H1 (cell line): ENCODE measurements at regions not wholly inside any gene's neighbourhood (a gene's known extent, or its start where the extent isn't known, plus 50 kb on each side); places are given as distances from the start of the nearest gene placed in this dataset.

ENCODE experiments used
- CTCF ChIA-PET: fragments of 300-600 bp; sonication (Branson Sonifier 250); formaldehyde crosslinking; loops from one replicate; lab custom pipeline; 2021; ENCODE audit not compliant: partially characterized antibody; lab: Charles Lee
- POLR2A ChIA-PET: fragments of 300-600 bp; sonication (Branson Sonifier 250); formaldehyde crosslinking; loops from one replicate; lab custom pipeline; 2021; ENCODE audit warnings: inconsistent platforms; ENCODE audit not compliant: partially characterized antibody; lab: Charles Lee
- DNase-seq, 2 experiments: peaks; one replicate each; pipeline versions ENCODE4 v3.0.0 to v3.0.0-alpha.2; 2010 to 2022; ENCODE audit warnings: low spot score in 2 of 2, low read depth in 1 of 2, mixed read lengths in 1 of 2
- FAIRE-seq: peaks from 2 replicates; lab custom pipeline; 2011; peaks lifted over from hg19 to GRCh38; lab: Jason Lieb, UNC
- H2AFZ ChIP-seq: 2 replicates; pipeline ENCODE4 v1.8.1; 2012; ENCODE audit warnings: low read length, inconsistent platforms
- H2AK5ac ChIP-seq: 2 replicates; pipeline ENCODE4 v1.6.1; 2013; ENCODE audit warnings: low read depth, low read length
- H2BK120ac ChIP-seq: replicated peaks from 2 replicates; pipeline ENCODE3; 2013; ENCODE audit warnings: low read depth, low read length, inconsistent platforms
- H2BK12ac ChIP-seq: 2 replicates; pipeline ENCODE4 v1.6.1; 2013; ENCODE audit warnings: low read depth, low read length
- H2BK15ac ChIP-seq: 2 replicates; pipeline ENCODE4 v1.6.1; 2013; ENCODE audit warnings: low read length
- H2BK20ac ChIP-seq: 2 replicates; pipeline ENCODE4 v1.6.1; 2013; ENCODE audit warnings: low read length
- H2BK5ac ChIP-seq: 2 replicates; pipeline ENCODE4 v1.6.1; 2013; ENCODE audit warnings: low read depth, low read length
- H3K14ac ChIP-seq: 2 replicates; pipeline ENCODE4 v1.6.1; 2013; ENCODE audit warnings: inconsistent platforms; ENCODE audit not compliant: insufficient read length
- H3K18ac ChIP-seq: 2 replicates; pipeline ENCODE4 v1.6.1; 2013; ENCODE audit warnings: low read length; ENCODE audit errors: extremely low read depth
- H3K23ac ChIP-seq: 2 replicates; pipeline ENCODE4 v1.6.1; 2013; ENCODE audit warnings: inconsistent platforms; ENCODE audit not compliant: insufficient read length
- H3K23me2 ChIP-seq: 2 replicates; pipeline ENCODE4 v1.6.1; 2013; ENCODE audit warnings: low read depth, low read length
- H3K27ac ChIP-seq: 2 replicates; pipeline ENCODE4 v1.6.1; 2011; ENCODE audit warnings: low read depth, low read length, inconsistent platforms
- H3K27me3 ChIP-seq, 4 experiments: replicated peaks in 1 of 4; 1 replicate in 1 of 4; 2 replicates in 3 of 4; pipeline versions ENCODE4 v1.6.1 to v1.8.1; 2011 to 2013; ENCODE audit warnings: low read length in 3 of 4, mild to moderate bottlenecking in 3 of 4, inconsistent platforms in 2 of 4, mixed read lengths in 2 of 4, moderate library complexity in 1 of 4; ENCODE audit not compliant: control insufficient read depth in 3 of 4, insufficient read depth in 3 of 4; ENCODE audit errors: extremely low read depth in 1 of 4
- H3K36me3 ChIP-seq, 4 experiments: 2 replicates each; pipeline versions ENCODE4 v1.6.1 to v1.8.1; 2011 to 2013; ENCODE audit warnings: mild to moderate bottlenecking in 4 of 4, low read length in 3 of 4, moderate library complexity in 2 of 4, control low read depth in 1 of 4, inconsistent platforms in 1 of 4; ENCODE audit not compliant: insufficient read depth in 4 of 4, control insufficient read depth in 2 of 4
- H3K4ac ChIP-seq: replicated peaks from 2 replicates; pipeline ENCODE3; 2013; ENCODE audit warnings: low read length, low read depth, mixed read lengths, inconsistent platforms; ENCODE audit not compliant: insufficient read length
- H3K4me1 ChIP-seq, 4 experiments: replicated peaks in 1 of 4; 1 replicate in 1 of 4; 2 replicates in 3 of 4; pipeline versions ENCODE4 v1.6.1 to v1.8.1; 2011 to 2013; ENCODE audit warnings: low read length in 3 of 4, inconsistent platforms in 2 of 4, mixed read lengths in 1 of 4; ENCODE audit not compliant: insufficient read depth in 4 of 4, control insufficient read depth in 3 of 4
- H3K4me2 ChIP-seq, 2 experiments: 2 replicates each; pipeline versions ENCODE4 v1.6.1 to v1.8.1; 2011 to 2013; ENCODE audit warnings: low read depth in 2 of 2, low read length in 2 of 2, control low read depth in 1 of 2, inconsistent platforms in 1 of 2, mild to moderate bottlenecking in 1 of 2; ENCODE audit not compliant: insufficient read depth in 1 of 2
- H3K4me3 ChIP-seq, 4 experiments: fragments of 200-600, 300-600 bp in 1 of 4; sonication (generic), shearing (Covaris generic), sonication (Bioruptor Twin) in 1 of 4; 2 replicates each; pipeline versions ENCODE4 v1.5.1 to v1.8.1; 2011 to 2016; ENCODE audit warnings: low read length in 4 of 4, low read depth in 3 of 4, control low read depth in 2 of 4, inconsistent platforms in 2 of 4, mild to moderate bottlenecking in 2 of 4, mixed read lengths in 1 of 4, moderate library complexity in 1 of 4; ENCODE audit not compliant: insufficient read depth in 2 of 4; ENCODE audit errors: extremely low read depth in 1 of 4
- H3K56ac ChIP-seq: replicated peaks from 2 replicates; pipeline ENCODE3; 2013; ENCODE audit warnings: low read depth, mild to moderate bottlenecking, mixed read lengths, low read length, inconsistent platforms; ENCODE audit not compliant: insufficient read length
- H3K79me1 ChIP-seq: 2 replicates; pipeline ENCODE4 v1.6.1; 2013; ENCODE audit warnings: low read depth, low read length, control low read depth
- H3K79me2 ChIP-seq, 2 experiments: 2 replicates each; pipeline versions ENCODE4 v1.6.1 to v1.8.1; 2012 to 2013; ENCODE audit warnings: low read length in 2 of 2, mild to moderate bottlenecking in 2 of 2, inconsistent platforms in 1 of 2; ENCODE audit not compliant: insufficient read depth in 2 of 2, control insufficient read depth in 1 of 2
- H3K9ac ChIP-seq, 4 experiments: replicated peaks in 1 of 4; 1 replicate in 1 of 4; 2 replicates in 3 of 4; pipeline versions ENCODE4 v1.6.1 to v1.8.1; 2011 to 2013; ENCODE audit warnings: low read depth in 3 of 4, low read length in 3 of 4, control low read depth in 2 of 4, mild to moderate bottlenecking in 2 of 4, moderate library complexity in 2 of 4, inconsistent platforms in 1 of 4; ENCODE audit errors: extremely low read depth in 1 of 4
- H3K9me3 ChIP-seq, 2 experiments: 2 replicates each; pipeline versions ENCODE4 v1.6.1 to v1.8.1; 2012 to 2013; ENCODE audit warnings: mild to moderate bottlenecking in 2 of 2, moderate library complexity in 2 of 2, control low read depth in 1 of 2, inconsistent platforms in 1 of 2, low read depth in 1 of 2, low read length in 1 of 2, mixed read lengths in 1 of 2; ENCODE audit not compliant: insufficient read depth in 2 of 2
- H4K20me1 ChIP-seq, 2 experiments: replicated peaks in 1 of 2; 2 replicates each; pipeline versions ENCODE3 to v1.8.1; 2011 to 2013; ENCODE audit warnings: inconsistent platforms in 2 of 2, low read length in 2 of 2, mild to moderate bottlenecking in 1 of 2; ENCODE audit not compliant: insufficient read depth in 2 of 2, control insufficient read depth in 1 of 2
- H4K5ac ChIP-seq: 2 replicates; pipeline ENCODE4 v1.6.1; 2013; ENCODE audit warnings: low read length, low read depth, mixed read lengths, inconsistent platforms; ENCODE audit not compliant: insufficient read length
- H4K8ac ChIP-seq: 2 replicates; pipeline ENCODE4 v1.8.0; 2013; ENCODE audit warnings: mild to moderate bottlenecking, moderate library complexity, low read length, inconsistent platforms; ENCODE audit not compliant: insufficient read depth; ENCODE audit errors: extremely low read depth
- H4K91ac ChIP-seq: replicated peaks from 2 replicates; pipeline ENCODE3; 2013; ENCODE audit warnings: low read length, mixed read lengths, inconsistent platforms; ENCODE audit not compliant: insufficient read length
- CHD2 ChIP-seq: IDR thresholded peaks from 2 replicates; pipeline ENCODE4 v1.6.1; 2012; ENCODE audit warnings: low read length, improper control_type of control experiment
- CREB1 ChIP-seq: IDR thresholded peaks from 2 replicates; pipeline ENCODE4 v1.6.1; 2012; ENCODE audit warnings: inconsistent platforms
- POLR2AphosphoS5 ChIP-seq: IDR thresholded peaks from 2 replicates; pipeline ENCODE4 v1.6.1; 2011; ENCODE audit warnings: low read depth, low read length
- SIN3A ChIP-seq, 2 experiments: IDR thresholded peaks in 1 of 2; conservative IDR thresholded peaks in 1 of 2; 2 replicates each; pipeline ENCODE4 v1.6.1; 2011 to 2012; ENCODE audit warnings: low read length in 2 of 2, improper control_type of control experiment in 1 of 2, low read depth in 1 of 2, mild to moderate bottlenecking in 1 of 2
- SP2 ChIP-seq: IDR thresholded peaks from 2 replicates; pipeline ENCODE4 v1.6.1; 2012; ENCODE audit warnings: mild to moderate bottlenecking, low read length, inconsistent platforms

GRCh38 chr5:73395256-73395655 is 53.3 kb downstream of the FOXD1 start:
- H3K4me3 ChIP-seq, result no peak overlapping the region
- no peak overlapping the region for H3K4me2 ChIP-seq
- H4K8ac ChIP-seq, result no peak overlapping the region
- no peak overlapping the region for H2BK12ac ChIP-seq
- H3K56ac ChIP-seq, result no peak overlapping the region
- no peak for DNase-seq
- H2BK120ac ChIP-seq, result no peak overlapping the region
- H2AFZ ChIP-seq, result no peak overlapping the region
- no peaks in the 10 kb centered on the region for H3K79me2 ChIP-seq
- ChIA-PET CTCF (interaction anchor here (1.8 kb wide), 1 partner anchor 17 kb away, joined by 5 read pairs; no protein-coding TSS in a partner anchor), POLR2A (no interaction called here)
- no peak overlapping the region for H3K27ac ChIP-seq
- no peaks in the 10 kb centered on the region for H3K79me1 ChIP-seq
- H2BK5ac ChIP-seq, result no peak overlapping the region
- H3K4ac ChIP-seq, result no peak overlapping the region
- no peaks in the 10 kb centered on the region; a peak in 1 of 7 replicates for H3K27me3 ChIP-seq
- no peaks in the 10 kb centered on the region for H3K23me2 ChIP-seq
- H2AK5ac ChIP-seq, result no peak overlapping the region
- H2BK20ac ChIP-seq, result no peak overlapping the region
- no peak overlapping the region for H4K91ac ChIP-seq
- no peak overlapping the region for H3K9ac ChIP-seq
- no peak overlapping the region for H2BK15ac ChIP-seq
- H4K20me1 ChIP-seq, result no peaks in the 10 kb centered on the region
- no peak overlapping the region for H3K23ac ChIP-seq
- no peak for FAIRE-seq
- TF ChIP-seq POLR2AphosphoS5 (no peak), SP2 (no peak), SIN3A (conservative IDR thresholded peaks at IDR 0.05 in 1 of 2, IDR thresholded peaks at IDR 0.05 in 1 of 2; ENCODE audit: low read depth in 1 of 2, low read length in 2 of 2) (no peak), CREB1 (no peak), CHD2 (no peak)
- no peak overlapping the region for H3K18ac ChIP-seq
- H4K5ac ChIP-seq, result no peak overlapping the region
- no peak overlapping the region for H3K14ac ChIP-seq
- no peaks in the 10 kb centered on the region for H3K36me3 ChIP-seq
- H3K9me3 ChIP-seq, result no peaks in the 10 kb centered on the region
- no peaks in the 10 kb centered on the region for H3K4me1 ChIP-seq
